ENCODE measurements at regions not wholly inside any gene's neighbourhood (a gene's known extent, or its start where the extent isn't known, plus 50 kb on each side); places are given as distances from the start of the nearest gene placed in this dataset.

- no peak for TF ChIP-seq MAX (IDR thresholded peaks at IDR 0.05)
These were observed 538.9 kb downstream of the INHBA start for GRCh38 chr7:41163991-41164390.

- TF ChIP-seq TEAD4 (IDR thresholded peaks at IDR 0.05) = no peak
- no peak for TF ChIP-seq USF1 (IDR thresholded peaks at IDR 0.05)
- TF ChIP-seq TAF1 (IDR thresholded peaks at IDR 0.05; ENCODE audit: low read depth) = no peak
- TF ChIP-seq REST (IDR thresholded peaks at IDR 0.05; ENCODE audit: low read depth) = no peak
- no peak for TF ChIP-seq CREB1 (IDR thresholded peaks at IDR 0.05; ENCODE audit: low read depth)
- no peak for TF ChIP-seq EP300 (IDR thresholded peaks at IDR 0.05; ENCODE audit: borderline replicate concordance)
- TF ChIP-seq CEBPB (IDR thresholded peaks at IDR 0.05) = no peak
These were observed 540.3 kb downstream of the INHBA start for GRCh38 chr7:41162612-41163011.

GRCh38 chr7:41161041-41161587, 541.8 kb downstream of the INHBA start:
- TF ChIP-seq ZBTB7A (IDR thresholded peaks at IDR 0.05; ENCODE audit: low read depth) (no peak), EP300 (IDR thresholded peaks at IDR 0.05; ENCODE audit: borderline replicate concordance) (no peak), EGR1 (IDR thresholded peaks at IDR 0.05) (no peak), NFIC (IDR thresholded peaks at IDR 0.05) (no peak), TEAD4 (IDR thresholded peaks at IDR 0.05) (no peak), CEBPB (IDR thresholded peaks at IDR 0.05) (no peak), TAF1 (IDR thresholded peaks at IDR 0.05; ENCODE audit: low read depth) (no peak), MAX (IDR thresholded peaks at IDR 0.05) (no peak), FOXM1 (IDR thresholded peaks at IDR 0.05; ENCODE audit: borderline replicate concordance, low read depth) (no peak), TCF12 (IDR thresholded peaks at IDR 0.05; ENCODE audit: low read depth) (no peak), REST (IDR thresholded peaks at IDR 0.05; ENCODE audit: low read depth) (no peak), RAD21 (IDR thresholded peaks at IDR 0.05; ENCODE audit: low read depth) (no peak), CREB1 (IDR thresholded peaks at IDR 0.05; ENCODE audit: low read depth) (no peak), YY1 (IDR thresholded peaks at IDR 0.05; ENCODE audit: low read depth) (no peak), USF1 (IDR thresholded peaks at IDR 0.05) (no peak)

GRCh38 chr7:41156268-41156667, 546.6 kb downstream of the INHBA start:
- TF ChIP-seq NFIC (IDR thresholded peaks at IDR 0.05) (no peak), RAD21 (IDR thresholded peaks at IDR 0.05; ENCODE audit: low read depth) (no peak), FOXM1 (IDR thresholded peaks at IDR 0.05; ENCODE audit: borderline replicate concordance, low read depth) (no peak)

- TF ChIP-seq YY1 (IDR thresholded peaks at IDR 0.05; ENCODE audit: low read depth) = no peak
- no peak for TF ChIP-seq NFIC (IDR thresholded peaks at IDR 0.05)
- TF ChIP-seq ZBTB7A (IDR thresholded peaks at IDR 0.05; ENCODE audit: low read depth) = no peak
- TF ChIP-seq MAX (IDR thresholded peaks at IDR 0.05) = no peak
- no peak for TF ChIP-seq TEAD4 (IDR thresholded peaks at IDR 0.05)
- TF ChIP-seq RAD21 (IDR thresholded peaks at IDR 0.05; ENCODE audit: low read depth) = no peak
These were observed 549.6 kb downstream of the INHBA start for GRCh38 chr7:41153268-41153667.

GRCh38 chr7:41152179-41152678, 550.7 kb downstream of the INHBA start:
- TF ChIP-seq EGR1 (IDR thresholded peaks at IDR 0.05) = no peak

- TF ChIP-seq TEAD4 (IDR thresholded peaks at IDR 0.05) = no peak
- no peak for TF ChIP-seq RAD21 (IDR thresholded peaks at IDR 0.05; ENCODE audit: low read depth)
- TF ChIP-seq CREB1 (IDR thresholded peaks at IDR 0.05; ENCODE audit: low read depth) = no peak
- no peak for TF ChIP-seq REST (IDR thresholded peaks at IDR 0.05; ENCODE audit: low read depth)
- TF ChIP-seq TCF12 (IDR thresholded peaks at IDR 0.05; ENCODE audit: low read depth) = no peak
- TF ChIP-seq CEBPB (IDR thresholded peaks at IDR 0.05) = no peak
- no peak for TF ChIP-seq YY1 (IDR thresholded peaks at IDR 0.05; ENCODE audit: low read depth)
- no peak for TF ChIP-seq USF1 (IDR thresholded peaks at IDR 0.05)
- TF ChIP-seq TAF1 (IDR thresholded peaks at IDR 0.05; ENCODE audit: low read depth) = no peak
- no peak for TF ChIP-seq NFIC (IDR thresholded peaks at IDR 0.05)
- no peak for TF ChIP-seq MAX (IDR thresholded peaks at IDR 0.05)
These were observed 553.3 kb downstream of the INHBA start for GRCh38 chr7:41149576-41149975.

All from Ishikawa (cell line).